GM23338 (cell line): ENCODE measurements at regions not wholly inside any gene's neighbourhood (a gene's known extent, or its start where the extent isn't known, plus 50 kb on each side); places are given as distances from the start of the nearest gene placed in this dataset.
A peak's percentile ranks its signal among the peaks of the same experiment; 100 is the strongest.

Source experiments
- ATAC-seq: fragments of 200-7000 bp; cut with Tn5 transposase; 3 replicates; pipeline ENCODE4 v1.9.1; 2020
- DNase-seq: peaks from one replicate; pipeline ENCODE4 v3.0.0-alpha.2; 2015; ENCODE audit warnings: low spot score
- H2AFZ ChIP-seq: fragments of 200-600 bp; sonication (generic); 2 replicates; pipeline ENCODE4 v1.8.0; 2016; ENCODE audit warnings: antibody characterized with exemption, mild to moderate bottlenecking, moderate library complexity
- H3F3A ChIP-seq: fragments of 200-600 bp; sonication (generic); replicated peaks from 2 replicates; pipeline ENCODE4 v1.8.0; 2017; ENCODE audit warnings: antibody characterized with exemption, mixed run types, low read depth
- H3K27ac ChIP-seq: fragments of 200-600 bp; sonication (generic); 2 replicates; pipeline ENCODE4 v1.6.1; 2016; ENCODE audit warnings: low read depth
- H3K27me3 ChIP-seq: fragments of 200-600 bp; sonication (generic); 2 replicates; pipeline ENCODE4 v1.8.0; 2016; ENCODE audit warnings: mild to moderate bottlenecking, mixed run types, moderate library complexity; ENCODE audit not compliant: insufficient read depth
- H3K36me3 ChIP-seq: fragments of 200-600 bp; sonication (generic); 2 replicates; pipeline ENCODE4 v1.8.0; 2016; ENCODE audit warnings: mild to moderate bottlenecking; ENCODE audit not compliant: insufficient read depth
- H3K4me1 ChIP-seq: fragments of 200-600 bp; sonication (generic); 2 replicates; pipeline ENCODE4 v1.8.0; 2016; ENCODE audit warnings: mild to moderate bottlenecking, moderate library complexity; ENCODE audit not compliant: insufficient read depth
- H3K4me2 ChIP-seq: fragments of 200-600 bp; sonication (generic); 2 replicates; pipeline ENCODE4 v1.7.1; 2017; ENCODE audit warnings: mixed run types
- H3K4me3 ChIP-seq: fragments of 200-600 bp; sonication (generic); 2 replicates; pipeline ENCODE4 v1.6.1; 2016; ENCODE audit warnings: mixed run types
- H3K79me2 ChIP-seq: fragments of 200-600 bp; sonication (generic); replicated peaks from 2 replicates; pipeline ENCODE4 v1.8.0; 2017; ENCODE audit warnings: mild to moderate bottlenecking; ENCODE audit not compliant: insufficient read depth
- H3K9me2 ChIP-seq: fragments of 200-600 bp; sonication (generic); 2 replicates; pipeline ENCODE4 v1.8.0; 2017; ENCODE audit not compliant: insufficient read depth
- H4K20me1 ChIP-seq: fragments of 200-600 bp; sonication (generic); replicated peaks from 2 replicates; pipeline ENCODE4 v1.8.0; 2017; ENCODE audit warnings: mild to moderate bottlenecking; ENCODE audit not compliant: insufficient read depth
- H3K27ac Mint-ChIP-seq: 2 replicates; pipeline ENCODE4 v1.8.0; 2020; ENCODE audit warnings: inconsistent platforms, mild to moderate bottlenecking, moderate library complexity, mixed read lengths
- H3K27me3 Mint-ChIP-seq: 3 replicates; pipeline ENCODE4 v1.8.0; 2022; ENCODE audit warnings: low read depth, mild to moderate bottlenecking, moderate library complexity, mixed read lengths, inconsistent platforms; ENCODE audit not compliant: insufficient read depth, poor library complexity
- H3K36me3 Mint-ChIP-seq: 3 replicates; pipeline ENCODE4 v1.8.0; 2021; ENCODE audit warnings: low read depth, mild to moderate bottlenecking, inconsistent platforms, moderate library complexity, mixed read lengths
- H3K4me1 Mint-ChIP-seq: 3 replicates; pipeline ENCODE4 v1.8.0; 2020; ENCODE audit warnings: mild to moderate bottlenecking, inconsistent platforms, mixed read lengths
- H3K4me3 Mint-ChIP-seq: 3 replicates; pipeline ENCODE4 v1.8.0; 2021; ENCODE audit warnings: moderate library complexity, mild to moderate bottlenecking, inconsistent platforms, mixed read lengths
- H3K9me3 Mint-ChIP-seq: 3 replicates; pipeline ENCODE4 v1.8.0; 2020; ENCODE audit warnings: moderate library complexity, mild to moderate bottlenecking, inconsistent platforms, mixed read lengths
- EZH2 ChIP-seq: fragments of 200-600 bp; sonication (generic); IDR thresholded peaks from one replicate; pipeline ENCODE4 v1.8.0; 2017; ENCODE audit warnings: antibody characterized with exemption, mild to moderate bottlenecking, low read depth; ENCODE audit not compliant: unreplicated experiment
- JUNB ChIP-seq: IDR thresholded peaks from one replicate; pipeline ENCODE4 v1.6.1; 2016; ENCODE audit warnings: antibody characterized with exemption; ENCODE audit not compliant: unreplicated experiment
- POLR2AphosphoS5 ChIP-seq: IDR thresholded peaks from 2 replicates; pipeline ENCODE4 v1.6.1; 2016; ENCODE audit warnings: antibody characterized with exemption, low read depth
- ZNF114 ChIP-seq: fragments of 250-450 bp; sonication (Bioruptor Pico); IDR thresholded peaks from 2 replicates; pipeline ENCODE4 v1.5.0; 2020; ENCODE audit warnings: mild to moderate bottlenecking, moderate library complexity
- ZNF331 ChIP-seq: fragments of 250-450 bp; sonication (Bioruptor Pico); IDR thresholded peaks from 2 replicates; pipeline ENCODE4 v1.5.0; 2020; ENCODE audit warnings: low read depth, mild to moderate bottlenecking, moderate library complexity
- TF ChIP-seq, protein P1 (sequence below), 2 experiments: fragments of 200-600 bp in 1 of 2; sonication (generic) in 1 of 2; conservative IDR thresholded peaks; 2 replicates each; pipeline versions ENCODE4 v1.5.1 to v1.6.1; 2016 to 2017; ENCODE audit warnings: antibody characterized with exemption in 2 of 2, low read depth in 2 of 2, mild to moderate bottlenecking in 2 of 2, moderate library complexity in 1 of 2
- TF ChIP-seq, protein P2 (sequence below): fragments of 250-450 bp; sonication (Bioruptor Pico); IDR thresholded peaks from 2 replicates; pipeline ENCODE4 v1.5.0; 2020; ENCODE audit warnings: mild to moderate bottlenecking, moderate library complexity

DNA sequence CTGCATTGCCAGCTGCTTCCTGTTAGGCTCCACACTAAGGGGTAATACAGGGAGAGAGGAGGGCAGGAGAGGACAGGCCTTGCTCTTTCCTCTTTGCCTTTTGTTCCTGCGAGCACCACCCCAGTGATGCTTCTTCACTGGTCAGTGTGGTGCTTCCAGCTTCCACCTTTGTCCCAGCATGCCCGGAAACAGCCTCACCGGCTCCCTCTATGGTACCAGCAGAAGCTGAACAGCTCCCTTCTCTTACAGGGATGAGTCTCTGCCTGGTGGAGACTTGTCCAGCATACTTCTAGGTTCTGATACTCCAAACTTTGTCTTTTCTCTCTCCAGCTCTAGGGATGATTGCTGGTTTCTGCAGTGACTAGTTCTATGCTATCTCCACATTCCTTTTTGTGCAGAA lies 413.3 kb downstream of the TSN start:
- Mint-ChIP-seq H3K36me3 (no peaks in the 10 kb centered on the region), H3K27me3 (peaks cover 1% of the 10 kb centered on the region), H3K4me1 (no peaks in the 10 kb centered on the region), H3K4me3 (no peak overlapping the region), H3K27ac (no peak overlapping the region), H3K9me3 (no peaks in the 10 kb centered on the region)
- no peak overlapping the region for H3K4me3 ChIP-seq
- no peaks in the 10 kb centered on the region for H3K79me2 ChIP-seq
- ATAC-seq (peak; percentile 84), DNase-seq (peak; percentile 42)
- H3F3A ChIP-seq = no peaks in the 10 kb centered on the region
- H2AFZ ChIP-seq = peak overlapping the region; percentile 86; the same call in 1 of the 2 replicates
- no peak overlapping the region for H3K27ac ChIP-seq
- TF ChIP-seq, protein P1, sequence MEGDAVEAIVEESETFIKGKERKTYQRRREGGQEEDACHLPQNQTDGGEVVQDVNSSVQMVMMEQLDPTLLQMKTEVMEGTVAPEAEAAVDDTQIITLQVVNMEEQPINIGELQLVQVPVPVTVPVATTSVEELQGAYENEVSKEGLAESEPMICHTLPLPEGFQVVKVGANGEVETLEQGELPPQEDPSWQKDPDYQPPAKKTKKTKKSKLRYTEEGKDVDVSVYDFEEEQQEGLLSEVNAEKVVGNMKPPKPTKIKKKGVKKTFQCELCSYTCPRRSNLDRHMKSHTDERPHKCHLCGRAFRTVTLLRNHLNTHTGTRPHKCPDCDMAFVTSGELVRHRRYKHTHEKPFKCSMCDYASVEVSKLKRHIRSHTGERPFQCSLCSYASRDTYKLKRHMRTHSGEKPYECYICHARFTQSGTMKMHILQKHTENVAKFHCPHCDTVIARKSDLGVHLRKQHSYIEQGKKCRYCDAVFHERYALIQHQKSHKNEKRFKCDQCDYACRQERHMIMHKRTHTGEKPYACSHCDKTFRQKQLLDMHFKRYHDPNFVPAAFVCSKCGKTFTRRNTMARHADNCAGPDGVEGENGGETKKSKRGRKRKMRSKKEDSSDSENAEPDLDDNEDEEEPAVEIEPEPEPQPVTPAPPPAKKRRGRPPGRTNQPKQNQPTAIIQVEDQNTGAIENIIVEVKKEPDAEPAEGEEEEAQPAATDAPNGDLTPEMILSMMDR (conservative IDR thresholded peaks at IDR 0.05; ENCODE audit: low read depth in 2 of 2) = peak; percentile 52 to 66
- TF ChIP-seq, protein P2, sequence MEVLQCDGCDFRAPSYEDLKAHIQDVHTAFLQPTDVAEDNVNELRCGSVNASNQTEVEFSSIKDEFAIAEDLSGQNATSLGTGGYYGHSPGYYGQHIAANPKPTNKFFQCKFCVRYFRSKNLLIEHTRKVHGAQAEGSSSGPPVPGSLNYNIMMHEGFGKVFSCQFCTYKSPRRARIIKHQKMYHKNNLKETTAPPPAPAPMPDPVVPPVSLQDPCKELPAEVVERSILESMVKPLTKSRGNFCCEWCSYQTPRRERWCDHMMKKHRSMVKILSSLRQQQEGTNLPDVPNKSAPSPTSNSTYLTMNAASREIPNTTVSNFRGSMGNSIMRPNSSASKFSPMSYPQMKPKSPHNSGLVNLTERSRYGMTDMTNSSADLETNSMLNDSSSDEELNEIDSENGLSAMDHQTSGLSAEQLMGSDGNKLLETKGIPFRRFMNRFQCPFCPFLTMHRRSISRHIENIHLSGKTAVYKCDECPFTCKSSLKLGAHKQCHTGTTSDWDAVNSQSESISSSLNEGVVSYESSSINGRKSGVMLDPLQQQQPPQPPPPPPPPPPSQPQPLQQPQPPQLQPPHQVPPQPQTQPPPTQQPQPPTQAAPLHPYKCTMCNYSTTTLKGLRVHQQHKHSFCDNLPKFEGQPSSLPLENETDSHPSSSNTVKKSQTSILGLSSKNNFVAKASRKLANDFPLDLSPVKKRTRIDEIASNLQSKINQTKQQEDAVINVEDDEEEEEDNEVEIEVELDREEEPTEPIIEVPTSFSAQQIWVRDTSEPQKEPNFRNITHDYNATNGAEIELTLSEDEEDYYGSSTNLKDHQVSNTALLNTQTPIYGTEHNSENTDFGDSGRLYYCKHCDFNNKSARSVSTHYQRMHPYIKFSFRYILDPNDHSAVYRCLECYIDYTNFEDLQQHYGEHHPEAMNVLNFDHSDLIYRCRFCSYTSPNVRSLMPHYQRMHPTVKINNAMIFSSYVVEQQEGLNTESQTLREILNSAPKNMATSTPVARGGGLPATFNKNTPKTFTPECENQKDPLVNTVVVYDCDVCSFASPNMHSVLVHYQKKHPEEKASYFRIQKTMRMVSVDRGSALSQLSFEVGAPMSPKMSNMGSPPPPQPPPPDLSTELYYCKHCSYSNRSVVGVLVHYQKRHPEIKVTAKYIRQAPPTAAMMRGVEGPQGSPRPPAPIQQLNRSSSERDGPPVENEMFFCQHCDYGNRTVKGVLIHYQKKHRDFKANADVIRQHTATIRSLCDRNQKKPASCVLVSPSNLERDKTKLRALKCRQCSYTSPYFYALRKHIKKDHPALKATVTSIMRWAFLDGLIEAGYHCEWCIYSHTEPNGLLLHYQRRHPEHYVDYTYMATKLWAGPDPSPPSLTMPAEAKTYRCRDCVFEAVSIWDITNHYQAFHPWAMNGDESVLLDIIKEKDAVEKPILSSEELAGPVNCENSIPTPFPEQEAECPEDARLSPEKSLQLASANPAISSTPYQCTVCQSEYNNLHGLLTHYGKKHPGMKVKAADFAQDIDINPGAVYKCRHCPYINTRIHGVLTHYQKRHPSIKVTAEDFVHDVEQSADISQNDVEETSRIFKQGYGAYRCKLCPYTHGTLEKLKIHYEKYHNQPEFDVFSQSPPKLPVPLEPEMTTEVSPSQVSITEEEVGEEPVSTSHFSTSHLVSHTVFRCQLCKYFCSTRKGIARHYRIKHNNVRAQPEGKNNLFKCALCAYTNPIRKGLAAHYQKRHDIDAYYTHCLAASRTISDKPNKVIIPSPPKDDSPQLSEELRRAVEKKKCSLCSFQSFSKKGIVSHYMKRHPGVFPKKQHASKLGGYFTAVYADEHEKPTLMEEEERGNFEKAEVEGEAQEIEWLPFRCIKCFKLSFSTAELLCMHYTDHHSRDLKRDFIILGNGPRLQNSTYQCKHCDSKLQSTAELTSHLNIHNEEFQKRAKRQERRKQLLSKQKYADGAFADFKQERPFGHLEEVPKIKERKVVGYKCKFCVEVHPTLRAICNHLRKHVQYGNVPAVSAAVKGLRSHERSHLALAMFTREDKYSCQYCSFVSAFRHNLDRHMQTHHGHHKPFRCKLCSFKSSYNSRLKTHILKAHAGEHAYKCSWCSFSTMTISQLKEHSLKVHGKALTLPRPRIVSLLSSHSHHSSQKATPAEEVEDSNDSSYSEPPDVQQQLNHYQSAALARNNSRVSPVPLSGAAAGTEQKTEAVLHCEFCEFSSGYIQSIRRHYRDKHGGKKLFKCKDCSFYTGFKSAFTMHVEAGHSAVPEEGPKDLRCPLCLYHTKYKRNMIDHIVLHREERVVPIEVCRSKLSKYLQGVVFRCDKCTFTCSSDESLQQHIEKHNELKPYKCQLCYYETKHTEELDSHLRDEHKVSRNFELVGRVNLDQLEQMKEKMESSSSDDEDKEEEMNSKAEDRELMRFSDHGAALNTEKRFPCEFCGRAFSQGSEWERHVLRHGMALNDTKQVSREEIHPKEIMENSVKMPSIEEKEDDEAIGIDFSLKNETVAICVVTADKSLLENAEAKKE (CRISPR knock-in tag) = 0 out of 2 replicates have a peak, but pooled peaks have one; percentile 20
- TF ChIP-seq ZNF331 = no peak
- no peaks in the 10 kb centered on the region for H3K36me3 ChIP-seq
- H4K20me1 ChIP-seq = no peaks in the 10 kb centered on the region
- H3K4me2 ChIP-seq = no peak overlapping the region
- H3K27me3 ChIP-seq = no peaks in the 10 kb centered on the region
- no peaks in the 10 kb centered on the region for H3K4me1 ChIP-seq
- no peaks in the 10 kb centered on the region for H3K9me2 ChIP-seq

DNA sequence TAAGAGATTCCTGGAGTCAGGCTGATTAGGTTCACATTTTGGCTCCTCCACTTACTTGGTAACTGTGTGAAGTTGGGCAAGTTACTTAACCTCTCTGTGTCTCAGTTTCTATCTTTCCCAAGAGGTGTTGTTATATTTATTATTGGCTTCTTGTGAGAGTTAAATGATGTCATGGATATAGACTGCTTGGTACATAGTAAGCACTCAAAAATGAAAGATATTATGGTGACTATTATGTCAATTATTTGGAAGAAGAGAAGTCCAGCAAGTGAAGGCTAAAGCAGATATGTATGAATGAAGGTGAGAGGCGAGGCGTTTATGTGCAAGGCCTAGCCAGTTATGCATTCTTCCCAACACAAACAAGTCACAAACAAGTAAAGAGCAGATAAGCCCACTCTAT lies 417.4 kb downstream of the TSN start:
- Histone ChIP-seq H3K27ac (no peak overlapping the region), H3K4me3 (no peak overlapping the region), H3K79me2 (no peaks in the 10 kb centered on the region), H4K20me1 (no peaks in the 10 kb centered on the region), H2AFZ (no peak overlapping the region), H3F3A (no peaks in the 10 kb centered on the region), H3K4me2 (no peak overlapping the region), H3K4me1 (no peaks in the 10 kb centered on the region), H3K9me2 (no peaks in the 10 kb centered on the region), H3K27me3 (no peaks in the 10 kb centered on the region), H3K36me3 (no peaks in the 10 kb centered on the region)
- Mint-ChIP-seq H3K27ac (no peak overlapping the region), H3K4me1 (no peaks in the 10 kb centered on the region), H3K9me3 (no peaks in the 10 kb centered on the region), H3K4me3 (no peak overlapping the region), H3K36me3 (no peaks in the 10 kb centered on the region), H3K27me3 (peaks cover 1% of the 10 kb centered on the region)
- ATAC-seq (no peak), DNase-seq (no peak)
- no peak for TF ChIP-seq ZNF114
- TF ChIP-seq ZNF331 = no peak
- TF ChIP-seq EZH2 = no peak
- no peak for TF ChIP-seq JUNB
- TF ChIP-seq POLR2AphosphoS5 = no peak
